Natural killer cell (primary cell): ENCODE measurements at regions not wholly inside any gene's neighbourhood (a gene's known extent, or its start where the extent isn't known, plus 50 kb on each side); places are given as distances from the start of the nearest gene placed in this dataset.
A peak's percentile ranks its signal among the peaks of the same experiment; 100 is the strongest.

Source experiments
- ATAC-seq, 3 donors: fragments of 150-1000 bp in 2 of 3; fragments of 200-7000 bp in 1 of 3; cut with Tn5 transposase; 1 replicate in 1 of 3; 2 replicates in 2 of 3; pipeline ENCODE4 v1.10.0; 2021; ENCODE audit warnings: mild to moderate bottlenecking in 2 of 3, moderate library complexity in 2 of 3
- DNase-seq, 2 donors: peaks; one replicate each; pipeline versions ENCODE4 v3.0.0 to v3.0.0-alpha.2; 2013 to 2021; ENCODE audit warnings: mixed read lengths in 1 of 2
- H3K27ac ChIP-seq: one replicate; pipeline ENCODE4 v1.5.1; 2013; ENCODE audit warnings: mild to moderate bottlenecking, low read length
- H3K27me3 ChIP-seq: one replicate; pipeline ENCODE4 v1.6.1; 2013; ENCODE audit warnings: low read length; ENCODE audit not compliant: control insufficient read depth, insufficient read depth
- H3K36me3 ChIP-seq: one replicate; pipeline ENCODE4 v1.6.1; 2013; ENCODE audit warnings: low read length; ENCODE audit not compliant: control insufficient read depth, insufficient read depth
- H3K4me1 ChIP-seq: one replicate; pipeline ENCODE4 v1.6.1; 2013; ENCODE audit warnings: low read length; ENCODE audit not compliant: control insufficient read depth, insufficient read depth
- H3K4me3 ChIP-seq: one replicate; pipeline ENCODE4 v1.5.1; 2013; ENCODE audit warnings: low read length
- H3K9me3 ChIP-seq: one replicate; pipeline ENCODE4 v1.6.1; 2013; ENCODE audit warnings: low read length; ENCODE audit not compliant: control insufficient read depth, insufficient read depth
- H3K27ac Mint-ChIP-seq, 2 donors: one replicate each; pipeline ENCODE4 v1.8.0; 2022; ENCODE audit warnings: mild to moderate bottlenecking in 2 of 2, mixed read lengths in 2 of 2, moderate library complexity in 1 of 2
- H3K27me3 Mint-ChIP-seq, 2 donors: one replicate each; pipeline ENCODE4 v1.8.0; 2022; ENCODE audit warnings: low read depth in 2 of 2, mixed read lengths in 2 of 2
- H3K36me3 Mint-ChIP-seq: one replicate; pipeline ENCODE4 v1.8.0; 2022; ENCODE audit warnings: mixed read lengths
- H3K4me1 Mint-ChIP-seq, 2 donors: one replicate each; pipeline ENCODE4 v1.8.0; 2022; ENCODE audit warnings: mixed read lengths in 2 of 2
- H3K4me3 Mint-ChIP-seq: one replicate; pipeline ENCODE4 v1.8.0; 2022; ENCODE audit warnings: mild to moderate bottlenecking, moderate library complexity, mixed read lengths
- H3K9me3 Mint-ChIP-seq, 2 donors: one replicate each; pipeline ENCODE4 v1.8.0; 2022; ENCODE audit warnings: mixed read lengths in 2 of 2
- WGBS: methylation state at CpG from one replicate; pipeline ENCODE4 v1.1.7; 2013; ENCODE audit warnings: missing lambda C conversion rate; ENCODE audit not compliant: insufficient coverage; 5-methylcytosine and 5-hydroxymethylcytosine counted together
- intact Hi-C: fragments of 100-400 bp; cut with micrococcal nuclease; formaldehyde crosslinking; loops from one replicate; pipeline ENCODE4 v1.14.2; 2022
- TF ChIP-seq, protein P1 (sequence below): fragments of 200-600 bp; IDR thresholded peaks from one replicate; pipeline ENCODE4 v1.8.0; 2022; ENCODE audit warnings: antibody characterized with exemption

DNA sequence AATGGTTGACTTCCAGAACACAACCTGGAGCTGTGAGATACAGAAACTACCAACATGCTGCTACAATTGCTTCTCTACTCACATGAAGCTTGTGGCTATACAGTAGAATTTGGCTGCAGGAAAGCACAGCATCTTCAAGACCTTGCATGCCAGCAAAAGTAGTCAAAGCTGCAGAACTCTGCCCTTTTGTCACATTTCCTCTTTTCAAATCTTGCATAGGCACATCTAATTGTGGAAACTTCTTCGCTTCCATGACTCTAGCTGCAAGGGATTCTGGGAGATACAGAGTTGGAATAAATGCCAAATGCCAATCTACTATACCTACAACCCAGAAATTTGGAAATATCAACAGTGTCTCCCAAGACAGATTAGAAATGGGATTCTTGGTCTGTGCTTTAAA is 462.2 kb downstream of the FOXO1 start:
- no peak overlapping the region for H3K27ac Mint-ChIP-seq
- H3K4me3 Mint-ChIP-seq = no peak overlapping the region

DNA sequence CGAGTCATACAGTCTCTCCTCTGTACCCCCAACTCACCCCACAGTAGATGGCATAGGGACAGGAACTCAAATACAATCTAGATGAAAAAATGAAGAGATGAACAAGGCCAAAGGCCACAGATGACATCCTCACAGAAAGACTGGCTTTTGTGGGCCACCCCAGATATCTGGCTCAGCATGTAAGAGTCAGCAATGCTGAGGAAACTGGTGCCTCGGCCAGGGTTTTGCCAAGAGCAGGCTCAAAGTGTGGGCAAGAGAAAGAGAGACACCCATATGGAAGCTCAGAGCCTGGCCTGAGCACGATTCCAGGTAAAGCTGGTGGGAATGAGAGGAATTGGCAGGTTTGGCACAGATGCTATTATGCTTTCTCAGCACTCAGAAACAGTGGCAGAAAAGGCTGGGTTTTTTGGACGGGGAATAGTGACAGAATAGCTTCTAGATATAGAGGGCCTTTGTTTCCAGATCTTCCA is 460.6 kb downstream of the FOXO1 start:
- no peak overlapping the region for H3K4me3 ChIP-seq
- intact Hi-C loops = no loop called here
- 97% methylated on average over 4 of the region's 4 CpGs for WGBS

More for the DNA sequence above, 462.2 kb downstream of the FOXO1 start:
- no peaks in the 10 kb centered on the region for H3K36me3 Mint-ChIP-seq
- H3K9me3 ChIP-seq = no peaks in the 10 kb centered on the region
- ATAC-seq (no peak), DNase-seq (no peak)
- no peak overlapping the region for H3K27ac ChIP-seq
- TF ChIP-seq, protein P1, sequence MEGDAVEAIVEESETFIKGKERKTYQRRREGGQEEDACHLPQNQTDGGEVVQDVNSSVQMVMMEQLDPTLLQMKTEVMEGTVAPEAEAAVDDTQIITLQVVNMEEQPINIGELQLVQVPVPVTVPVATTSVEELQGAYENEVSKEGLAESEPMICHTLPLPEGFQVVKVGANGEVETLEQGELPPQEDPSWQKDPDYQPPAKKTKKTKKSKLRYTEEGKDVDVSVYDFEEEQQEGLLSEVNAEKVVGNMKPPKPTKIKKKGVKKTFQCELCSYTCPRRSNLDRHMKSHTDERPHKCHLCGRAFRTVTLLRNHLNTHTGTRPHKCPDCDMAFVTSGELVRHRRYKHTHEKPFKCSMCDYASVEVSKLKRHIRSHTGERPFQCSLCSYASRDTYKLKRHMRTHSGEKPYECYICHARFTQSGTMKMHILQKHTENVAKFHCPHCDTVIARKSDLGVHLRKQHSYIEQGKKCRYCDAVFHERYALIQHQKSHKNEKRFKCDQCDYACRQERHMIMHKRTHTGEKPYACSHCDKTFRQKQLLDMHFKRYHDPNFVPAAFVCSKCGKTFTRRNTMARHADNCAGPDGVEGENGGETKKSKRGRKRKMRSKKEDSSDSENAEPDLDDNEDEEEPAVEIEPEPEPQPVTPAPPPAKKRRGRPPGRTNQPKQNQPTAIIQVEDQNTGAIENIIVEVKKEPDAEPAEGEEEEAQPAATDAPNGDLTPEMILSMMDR = no peak
- peaks cover 21% of the 10 kb centered on the region for H3K4me1 ChIP-seq
- peaks cover 20 to 28% of the 10 kb centered on the region in 2 donors for H3K4me1 Mint-ChIP-seq
- no peak overlapping the region for H3K4me3 ChIP-seq
- WGBS = no CpG with 5 or more reads among the region's 1 CpG
- H3K27me3 ChIP-seq = no peaks in the 10 kb centered on the region
- intact Hi-C loops = no loop called here
- H3K27me3 Mint-ChIP-seq = peaks cover 0 to 7% of the 10 kb centered on the region in 2 donors
- H3K9me3 Mint-ChIP-seq = no peaks in the 10 kb centered on the region
- H3K36me3 ChIP-seq = no peaks in the 10 kb centered on the region

DNA sequence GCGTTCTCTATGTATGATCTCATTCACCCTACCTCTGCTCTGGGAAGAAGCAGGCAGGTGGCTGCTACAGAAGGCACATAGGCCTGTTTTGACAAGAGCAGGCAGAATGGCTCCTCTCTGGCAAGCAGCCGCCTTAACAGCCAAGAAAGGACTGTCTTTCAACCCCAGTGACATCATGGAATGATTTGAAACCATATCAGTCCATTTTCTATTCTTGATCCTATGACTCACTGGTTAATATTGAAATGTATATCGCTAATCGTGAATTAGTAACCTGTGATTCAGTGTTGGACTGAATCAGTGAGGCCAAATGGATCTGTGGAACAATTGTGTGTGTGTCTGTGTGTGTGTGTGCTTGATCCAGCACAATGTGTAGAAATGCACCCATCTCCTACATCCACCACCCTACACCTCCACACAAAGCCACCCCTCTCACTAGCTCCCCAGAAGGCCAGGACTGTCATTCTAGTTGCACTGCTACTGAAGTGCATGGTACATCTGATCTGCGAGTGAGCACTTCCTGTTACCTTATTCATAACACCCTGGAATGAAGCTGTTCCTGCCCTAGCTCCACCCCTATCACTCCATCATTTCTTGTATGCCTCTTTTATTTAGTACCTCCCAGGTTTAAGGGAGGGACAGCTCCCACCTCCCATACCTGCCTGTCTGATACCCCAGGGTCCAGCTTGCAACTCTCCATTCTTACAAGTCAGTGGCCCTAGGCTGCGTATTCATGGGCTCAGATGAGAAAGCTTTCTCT is 460.0 kb downstream of the FOXO1 start:
- intact Hi-C loops = no loop called here
- Histone ChIP-seq H3K4me1 (peaks cover 21% of the 10 kb centered on the region), H3K9me3 (no peaks in the 10 kb centered on the region), H3K27ac (peak overlapping the region; percentile 49), H3K36me3 (no peaks in the 10 kb centered on the region), H3K4me3 (no peak overlapping the region), H3K27me3 (no peaks in the 10 kb centered on the region)
- ATAC-seq (peak; percentile 72 to 87 (median 85)), DNase-seq (peak in 1 of 2 donors; percentile 75)
- H3K36me3 Mint-ChIP-seq = no peaks in the 10 kb centered on the region
- 66% methylated on average over 6 of the region's 6 CpGs for WGBS
- H3K9me3 Mint-ChIP-seq = no peaks in the 10 kb centered on the region
- TF ChIP-seq, protein P1 = no peak
- no peaks in the 10 kb centered on the region for H3K27me3 Mint-ChIP-seq
- H3K4me3 Mint-ChIP-seq = peak overlapping the region; percentile 70
- peak overlapping the region; percentile 77 to 80 for H3K27ac Mint-ChIP-seq
- peaks cover 20 to 28% of the 10 kb centered on the region in 2 donors for H3K4me1 Mint-ChIP-seq

More for the DNA sequence above, 460.6 kb downstream of the FOXO1 start:
- Mint-ChIP-seq H3K27ac (peak overlapping the region; percentile 77 to 80), H3K4me1 (peaks cover 20 to 28% of the 10 kb centered on the region in 2 donors), H3K27me3 (peaks cover 0 to under 1% of the 10 kb centered on the region in 2 donors), H3K4me3 (no peak overlapping the region), H3K36me3 (no peaks in the 10 kb centered on the region), H3K9me3 (no peaks in the 10 kb centered on the region)
- TF ChIP-seq, protein P1 = no peak
- no peaks in the 10 kb centered on the region for H3K36me3 ChIP-seq
- H3K9me3 ChIP-seq = no peaks in the 10 kb centered on the region
- no peaks in the 10 kb centered on the region for H3K27me3 ChIP-seq
- peaks cover 21% of the 10 kb centered on the region for H3K4me1 ChIP-seq
- no peak for DNase-seq
- no peak for ATAC-seq
- H3K27ac ChIP-seq = peak overlapping the region; percentile 49
